Duodenal mucosa (tissue), 2 donors: ENCODE measurements at regions not wholly inside any gene's neighbourhood (a gene's known extent, or its start where the extent isn't known, plus 50 kb on each side); places are given as distances from the start of the nearest gene placed in this dataset.

Source experiments
- H3K27ac ChIP-seq: one replicate; pipeline ENCODE4 v1.7.0; 2013; ENCODE audit warnings: low read depth, low read length
- H3K27me3 ChIP-seq, 2 donors: one replicate each; pipeline ENCODE4 v1.7.0; 2013; ENCODE audit warnings: low read length in 2 of 2, control low read depth in 1 of 2; ENCODE audit not compliant: insufficient read depth in 2 of 2, control insufficient read depth in 1 of 2
- H3K36me3 ChIP-seq, 2 donors: one replicate each; pipeline ENCODE4 v1.7.0; 2013; ENCODE audit warnings: low read length in 2 of 2, control low read depth in 1 of 2; ENCODE audit not compliant: insufficient read depth in 2 of 2, control insufficient read depth in 1 of 2
- H3K4me1 ChIP-seq, 2 donors: one replicate each; pipeline ENCODE4 v1.7.0; 2013; ENCODE audit warnings: low read length in 2 of 2, control low read depth in 1 of 2; ENCODE audit not compliant: insufficient read depth in 2 of 2, control insufficient read depth in 1 of 2
- H3K4me3 ChIP-seq, 2 donors: one replicate each; pipeline ENCODE4 v1.7.0; 2013; ENCODE audit warnings: low read length in 2 of 2, low read depth in 1 of 2
- H3K9ac ChIP-seq, 2 donors: one replicate each; pipeline ENCODE4 v1.7.0; 2013; ENCODE audit warnings: low read length in 2 of 2, low read depth in 1 of 2
- H3K9me3 ChIP-seq, 2 donors: one replicate each; pipeline ENCODE4 v1.7.0; 2013; ENCODE audit warnings: low read length in 2 of 2, control low read depth in 1 of 2; ENCODE audit not compliant: control insufficient read depth in 1 of 2

GRCh38 chr9:108331596-108331995, 524.2 kb downstream of the ACTL7B start:
- no peak overlapping the region for H3K27ac ChIP-seq
- no peak overlapping the region for H3K4me3 ChIP-seq
- no peaks in the 10 kb centered on the region for H3K4me1 ChIP-seq
- H3K9me3 ChIP-seq, result peaks cover 3 to 10% of the 10 kb centered on the region in 2 donors
- H3K27me3 ChIP-seq, result no peaks in the 10 kb centered on the region
- no peaks in the 10 kb centered on the region for H3K36me3 ChIP-seq
- H3K9ac ChIP-seq, result no peak overlapping the region

GRCh38 chr9:108325406-108325805, 530.4 kb downstream of the ACTL7B start:
- Histone ChIP-seq H3K36me3 (no peaks in the 10 kb centered on the region), H3K9me3 (peaks cover 3 to 10% of the 10 kb centered on the region in 2 donors), H3K27ac (no peak overlapping the region), H3K4me3 (no peak overlapping the region), H3K4me1 (no peaks in the 10 kb centered on the region), H3K9ac (no peak overlapping the region), H3K27me3 (no peaks in the 10 kb centered on the region)

GRCh38 chr9:108323615-108324014, 532.2 kb downstream of the ACTL7B start:
- H3K4me1 ChIP-seq, result no peaks in the 10 kb centered on the region
- H3K36me3 ChIP-seq, result no peaks in the 10 kb centered on the region
- H3K27me3 ChIP-seq, result no peaks in the 10 kb centered on the region
- peaks cover 3 to 10% of the 10 kb centered on the region in 2 donors for H3K9me3 ChIP-seq
- H3K27ac ChIP-seq, result no peak overlapping the region
- no peak overlapping the region for H3K9ac ChIP-seq
- no peak overlapping the region for H3K4me3 ChIP-seq

- no peak overlapping the region for H3K9ac ChIP-seq
- H3K4me3 ChIP-seq, result no peak overlapping the region
- H3K27me3 ChIP-seq, result no peaks in the 10 kb centered on the region
- no peaks in the 10 kb centered on the region for H3K36me3 ChIP-seq
- H3K4me1 ChIP-seq, result no peaks in the 10 kb centered on the region
- H3K27ac ChIP-seq, result no peak overlapping the region
- peaks cover under 1 to 6% of the 10 kb centered on the region in 2 donors for H3K9me3 ChIP-seq
Measured at GRCh38 chr9:108322326-108323098, 533.3 kb downstream of the ACTL7B start.

- Histone ChIP-seq H3K9me3 (no peaks in the 10 kb centered on the region), H3K27ac (no peak overlapping the region), H3K4me1 (no peaks in the 10 kb centered on the region), H3K27me3 (no peaks in the 10 kb centered on the region), H3K9ac (no peak overlapping the region), H3K36me3 (no peaks in the 10 kb centered on the region), H3K4me3 (no peak overlapping the region)
Measured at GRCh38 chr9:108316630-108317029, 539.2 kb downstream of the ACTL7B start.

GRCh38 chr9:108316066-108316465, 539.7 kb downstream of the ACTL7B start:
- Histone ChIP-seq H3K9ac (no peak overlapping the region), H3K27me3 (no peaks in the 10 kb centered on the region), H3K4me1 (no peaks in the 10 kb centered on the region), H3K36me3 (no peaks in the 10 kb centered on the region), H3K27ac (no peak overlapping the region), H3K4me3 (no peak overlapping the region), H3K9me3 (no peaks in the 10 kb centered on the region)

- Histone ChIP-seq H3K9me3 (no peaks in the 10 kb centered on the region), H3K27ac (no peak overlapping the region), H3K36me3 (no peaks in the 10 kb centered on the region), H3K27me3 (no peaks in the 10 kb centered on the region), H3K4me3 (no peak overlapping the region), H3K9ac (no peak overlapping the region), H3K4me1 (no peaks in the 10 kb centered on the region)
Measured at GRCh38 chr9:108311745-108312144, 544.0 kb downstream of the ACTL7B start.

GRCh38 chr9:108310202-108310601, 545.6 kb downstream of the ACTL7B start:
- Histone ChIP-seq H3K36me3 (no peaks in the 10 kb centered on the region), H3K27me3 (no peaks in the 10 kb centered on the region), H3K9ac (no peak overlapping the region), H3K27ac (no peak overlapping the region), H3K9me3 (no peaks in the 10 kb centered on the region), H3K4me1 (no peaks in the 10 kb centered on the region), H3K4me3 (no peak overlapping the region)

- H3K27me3 ChIP-seq, result no peaks in the 10 kb centered on the region
- no peak overlapping the region for H3K4me3 ChIP-seq
- H3K27ac ChIP-seq, result no peak overlapping the region
- no peaks in the 10 kb centered on the region for H3K9me3 ChIP-seq
- H3K4me1 ChIP-seq, result no peaks in the 10 kb centered on the region
- H3K9ac ChIP-seq, result no peak overlapping the region
- no peaks in the 10 kb centered on the region for H3K36me3 ChIP-seq
Measured at GRCh38 chr9:108300306-108301287, 555.2 kb downstream of the ACTL7B start.

- H3K4me3 ChIP-seq, result no peak overlapping the region
- H3K9ac ChIP-seq, result no peak overlapping the region
- H3K27ac ChIP-seq, result no peak overlapping the region
Measured at GRCh38 chr9:108297073-108297472, 558.7 kb downstream of the ACTL7B start.

More at GRCh38 chr9:108297073-108297472, 558.7 kb downstream of the ACTL7B start:
- H3K9me3 ChIP-seq, result no peaks in the 10 kb centered on the region
- no peaks in the 10 kb centered on the region for H3K27me3 ChIP-seq
- no peaks in the 10 kb centered on the region for H3K4me1 ChIP-seq
- H3K36me3 ChIP-seq, result no peaks in the 10 kb centered on the region
